WTC11 (cell line): ENCODE measurements at regions not wholly inside any gene's neighbourhood (a gene's known extent, or its start where the extent isn't known, plus 50 kb on each side); places are given as distances from the start of the nearest gene placed in this dataset.

Experiments used
- ATAC-seq: fragments of 200-7000 bp; cut with Tn5 transposase; 2 replicates; pipeline ENCODE4 v1.10.0; 2021; ENCODE audit warnings: mild to moderate bottlenecking, moderate library complexity
- CTCF ChIA-PET: fragments of 300-600 bp; sonication (Branson Sonifier 250); formaldehyde crosslinking; loops from one replicate; lab custom pipeline; 2021; ENCODE audit warnings: antibody characterized with exemption; lab: Charles Lee
- POLR2A ChIA-PET: fragments of 350-600 bp; sonication (Branson Sonifier 250); formaldehyde crosslinking; loops from one replicate; lab custom pipeline; 2021; ENCODE audit warnings: antibody characterized with exemption; lab: Charles Lee
- DNase-seq: peaks from one replicate; pipeline ENCODE4 v3.0.0; 2021; ENCODE audit warnings: low spot score
- H3K27ac Mint-ChIP-seq: 2 replicates; pipeline ENCODE4 v1.8.0; 2021; ENCODE audit warnings: mixed read lengths
- H3K27me3 Mint-ChIP-seq: 2 replicates; pipeline ENCODE4 v1.8.0; 2021; ENCODE audit warnings: low read depth, mild to moderate bottlenecking, moderate library complexity, mixed read lengths
- H3K36me3 Mint-ChIP-seq: 2 replicates; pipeline ENCODE4 v1.8.0; 2021; ENCODE audit warnings: mixed read lengths
- H3K4me1 Mint-ChIP-seq: 2 replicates; pipeline ENCODE4 v1.8.0; 2022; ENCODE audit warnings: mixed read lengths
- H3K4me3 Mint-ChIP-seq: 2 replicates; pipeline ENCODE4 v1.8.0; 2021; ENCODE audit warnings: mild to moderate bottlenecking, moderate library complexity, mixed read lengths
- H3K9me3 Mint-ChIP-seq: 2 replicates; pipeline ENCODE4 v1.8.0; 2021; ENCODE audit warnings: mixed read lengths
- ATF1 ChIP-seq: sonication (generic); formaldehyde crosslinking; IDR thresholded peaks from 2 replicates; pipeline ENCODE4 v1.8.1; 2023; ENCODE audit warnings: mild to moderate bottlenecking, moderate library complexity, missing genetic modification reagents
- ATF6 ChIP-seq: sonication (generic); formaldehyde crosslinking; IDR thresholded peaks from 2 replicates; pipeline ENCODE4 v1.8.1; 2023; ENCODE audit warnings: mild to moderate bottlenecking, missing genetic modification reagents
- EMX1 ChIP-seq: fragments of 250-450 bp; sonication (Bioruptor Pico); IDR thresholded peaks from 2 replicates; pipeline ENCODE4 v1.8.0; 2021; ENCODE audit warnings: mild to moderate bottlenecking
- ESRRA ChIP-seq: sonication (generic); formaldehyde crosslinking; IDR thresholded peaks from 2 replicates; pipeline ENCODE4 v1.8.1; 2022; ENCODE audit warnings: mild to moderate bottlenecking, missing genetic modification reagents, borderline replicate concordance
- GABPB1 ChIP-seq: sonication (generic); formaldehyde crosslinking; IDR thresholded peaks from 2 replicates; pipeline ENCODE4 v1.8.1; 2023; ENCODE audit warnings: mild to moderate bottlenecking, missing genetic modification reagents
- HMGA2 ChIP-seq: fragments of 250-450 bp; sonication (Bioruptor Pico); IDR thresholded peaks from 2 replicates; pipeline ENCODE4 v1.4.0; 2021; ENCODE audit warnings: mild to moderate bottlenecking, moderate library complexity
- IRF2 ChIP-seq: sonication (generic); formaldehyde crosslinking; IDR thresholded peaks from 2 replicates; pipeline ENCODE4 v1.8.0; 2022; ENCODE audit warnings: low read depth, missing genetic modification reagents, borderline replicate concordance
- JAZF1 ChIP-seq: fragments of 250-450 bp; sonication (Bioruptor Pico); IDR thresholded peaks from 2 replicates; pipeline ENCODE4 v1.9.0; 2021; ENCODE audit warnings: moderate library complexity, mild to moderate bottlenecking, inconsistent platforms
- KAT7 ChIP-seq: sonication (generic); formaldehyde crosslinking; IDR thresholded peaks from 2 replicates; pipeline ENCODE4 v1.8.1; 2023; ENCODE audit warnings: missing genetic modification reagents, mild to moderate bottlenecking, borderline replicate concordance
- MXD4 ChIP-seq: fragments of 250-450 bp; sonication (Bioruptor Pico); IDR thresholded peaks from 2 replicates; pipeline ENCODE4 v1.8.0; 2021; ENCODE audit warnings: mild to moderate bottlenecking, moderate library complexity, borderline replicate concordance
- OVOL2 ChIP-seq: fragments of 250-450 bp; sonication (Bioruptor Pico); IDR thresholded peaks from 2 replicates; pipeline ENCODE4 v1.9.0; 2021; ENCODE audit warnings: mild to moderate bottlenecking, borderline replicate concordance
- PRDM15 ChIP-seq: sonication (generic); formaldehyde crosslinking; IDR thresholded peaks from 2 replicates; pipeline ENCODE4 v1.8.0; 2022; ENCODE audit warnings: missing genetic modification reagents
- ZMAT4 ChIP-seq: fragments of 250-450 bp; sonication (Bioruptor Pico); IDR thresholded peaks from 2 replicates; pipeline ENCODE4 v1.9.0; 2021; ENCODE audit warnings: mild to moderate bottlenecking
- ZNF219 ChIP-seq: sonication (generic); formaldehyde crosslinking; IDR thresholded peaks from 2 replicates; pipeline ENCODE4 v1.8.0; 2023; ENCODE audit warnings: missing genetic modification reagents, mild to moderate bottlenecking, borderline replicate concordance
- ZNF317 ChIP-seq: sonication (generic); formaldehyde crosslinking; IDR thresholded peaks from 2 replicates; pipeline ENCODE4 v1.8.1; 2023; ENCODE audit warnings: low read depth, mild to moderate bottlenecking, moderate library complexity, missing genetic modification reagents, borderline replicate concordance
- ZNF423 ChIP-seq: fragments of 250-450 bp; sonication (Bioruptor Pico); IDR thresholded peaks from 2 replicates; pipeline ENCODE4 v2.1.2; 2022; ENCODE audit warnings: mild to moderate bottlenecking, moderate library complexity
- ZNF425 ChIP-seq: fragments of 250-450 bp; sonication (Bioruptor Pico); conservative IDR thresholded peaks from 2 replicates; pipeline ENCODE4 v1.9.0; 2021; ENCODE audit warnings: mild to moderate bottlenecking
- TF ChIP-seq, protein P1 (sequence below): fragments of 250-450 bp; sonication (Bioruptor Pico); IDR thresholded peaks from 2 replicates; pipeline ENCODE4 v1.8.0; 2021; ENCODE audit warnings: mild to moderate bottlenecking

DNA sequence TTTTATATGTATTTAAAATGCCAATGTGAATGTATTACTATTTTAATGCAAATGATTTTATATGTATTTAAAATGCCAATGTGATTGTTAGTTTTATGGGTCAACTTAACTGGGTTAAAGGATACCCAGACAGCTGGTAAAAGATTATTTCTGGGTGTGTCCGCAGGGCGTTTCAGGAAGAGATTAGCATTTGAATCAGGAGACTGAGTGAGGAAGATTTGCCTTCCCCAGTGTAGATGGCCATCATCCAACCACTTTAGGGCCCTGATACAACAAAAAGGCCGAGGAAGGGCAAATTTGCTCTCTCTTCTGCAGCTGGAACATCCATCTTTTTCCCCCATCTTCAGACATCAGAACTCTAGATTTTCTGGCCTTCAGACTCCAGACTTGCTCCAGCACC is 116.2 kb downstream of the BAMBI start:
- Mint-ChIP-seq H3K27me3 (peaks cover 3% of the 10 kb centered on the region; the same call in 1 of the 2 replicates), H3K4me1 (peaks cover 18% of the 10 kb centered on the region), H3K4me3 (no peak overlapping the region), H3K9me3 (peaks cover 8% of the 10 kb centered on the region; the same call in 1 of the 2 replicates), H3K27ac (peak overlapping the region; percentile 38; the same call in 1 of the 2 replicates), H3K36me3 (no peaks in the 10 kb centered on the region)
- POLR2A ChIA-PET, result no interaction called here
- DNase-seq (no peak), ATAC-seq (no peak; the same call in 1 of the 2 replicates)
- CTCF ChIA-PET, result no interaction called here
- TF ChIP-seq, protein P1, sequence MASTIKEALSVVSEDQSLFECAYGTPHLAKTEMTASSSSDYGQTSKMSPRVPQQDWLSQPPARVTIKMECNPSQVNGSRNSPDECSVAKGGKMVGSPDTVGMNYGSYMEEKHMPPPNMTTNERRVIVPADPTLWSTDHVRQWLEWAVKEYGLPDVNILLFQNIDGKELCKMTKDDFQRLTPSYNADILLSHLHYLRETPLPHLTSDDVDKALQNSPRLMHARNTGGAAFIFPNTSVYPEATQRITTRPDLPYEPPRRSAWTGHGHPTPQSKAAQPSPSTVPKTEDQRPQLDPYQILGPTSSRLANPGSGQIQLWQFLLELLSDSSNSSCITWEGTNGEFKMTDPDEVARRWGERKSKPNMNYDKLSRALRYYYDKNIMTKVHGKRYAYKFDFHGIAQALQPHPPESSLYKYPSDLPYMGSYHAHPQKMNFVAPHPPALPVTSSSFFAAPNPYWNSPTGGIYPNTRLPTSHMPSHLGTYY (CRISPR knock-in tag), result no peak
- TF ChIP-seq ZMAT4 (CRISPR knock-in tag) (no peak), PRDM15 (CRISPR knock-in tag) (no peak), ESRRA (CRISPR knock-in tag) (no peak), ZNF425 (CRISPR knock-in tag) (no peak)

DNA sequence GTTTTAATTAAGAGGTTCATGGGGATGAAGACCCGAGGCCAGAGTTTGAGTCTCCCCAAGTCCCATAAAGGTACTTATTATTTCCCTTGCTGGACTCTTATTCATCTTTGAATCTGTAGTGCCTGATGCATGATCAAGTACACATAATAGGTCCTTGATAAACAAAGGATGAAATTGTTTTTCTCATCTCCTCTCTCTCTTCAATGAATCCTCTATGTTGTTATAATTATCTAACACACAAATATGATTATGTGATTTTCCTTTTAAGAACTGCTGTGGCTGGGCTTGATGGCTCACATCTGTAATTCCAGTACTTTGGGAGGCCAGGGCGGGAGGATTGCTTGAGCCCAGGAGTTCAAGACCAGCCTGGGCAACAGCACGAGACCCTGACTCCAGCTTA is 117.7 kb downstream of the BAMBI start:
- no peak for ATAC-seq
- H3K4me1 Mint-ChIP-seq, result peaks cover 28% of the 10 kb centered on the region
- H3K36me3 Mint-ChIP-seq, result no peaks in the 10 kb centered on the region
- H3K4me3 Mint-ChIP-seq, result no peak overlapping the region
- peaks cover 3% of the 10 kb centered on the region; the same call in 1 of the 2 replicates for H3K27me3 Mint-ChIP-seq
- ChIA-PET POLR2A (no interaction called here), CTCF (interaction anchor here (0.6 kb wide), 1 partner anchor 465 kb away, joined by 3 read pairs; no protein-coding TSS in a partner anchor)
- DNase-seq, result no peak
- no peak for TF ChIP-seq GABPB1 (CRISPR knock-in tag)
- no peak for TF ChIP-seq JAZF1 (CRISPR knock-in tag)
- no peak for TF ChIP-seq ATF1 (CRISPR knock-in tag)
- no peak for TF ChIP-seq EMX1 (CRISPR knock-in tag)
- no peak for TF ChIP-seq KAT7 (CRISPR knock-in tag)
- TF ChIP-seq, all 79 proteins: peak for 0
- H3K9me3 Mint-ChIP-seq, result peaks cover 8% of the 10 kb centered on the region; the same call in 1 of the 2 replicates
- no peak overlapping the region for H3K27ac Mint-ChIP-seq

DNA sequence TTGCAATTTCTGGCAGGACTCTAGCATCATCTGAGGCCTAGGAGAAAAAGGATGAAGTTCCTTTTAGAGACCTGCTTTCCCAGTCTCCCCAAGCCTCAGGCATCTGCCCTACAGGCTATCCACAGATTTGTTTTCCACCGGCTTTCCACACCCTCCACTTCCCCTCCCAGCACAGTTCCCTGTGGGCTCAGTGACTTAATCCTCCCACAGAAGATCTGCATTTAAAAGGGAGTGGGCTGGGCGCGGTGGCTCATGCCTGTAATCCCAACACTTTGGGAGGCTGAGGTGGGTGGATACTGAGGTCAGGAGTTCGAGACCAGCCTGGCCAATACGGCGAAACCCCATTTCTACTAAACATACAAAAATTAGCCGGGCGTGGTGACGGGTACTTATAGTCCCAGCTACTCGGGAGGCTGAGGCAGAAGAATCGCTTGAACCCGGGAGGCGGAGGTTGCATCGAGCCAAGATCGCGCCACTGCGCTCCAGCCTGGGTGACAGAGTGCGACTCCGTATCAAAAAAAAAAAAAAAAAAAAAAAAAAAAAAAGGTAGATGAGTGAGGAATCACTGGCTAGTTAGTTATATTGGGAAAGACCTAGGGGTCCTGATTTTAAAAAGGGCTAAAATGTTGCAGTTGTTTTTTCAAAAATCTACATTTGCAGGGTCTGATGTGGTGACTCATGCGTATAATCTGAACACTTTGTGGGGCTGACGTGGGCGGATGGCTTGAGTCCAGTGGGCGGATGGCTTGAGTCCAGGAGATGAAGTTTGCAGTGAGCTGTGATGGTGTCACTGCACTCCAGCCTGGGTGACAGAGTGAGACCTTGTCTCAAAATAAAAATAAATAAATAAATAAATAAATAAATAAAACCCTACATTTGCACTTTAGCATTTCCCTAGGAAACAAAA is 119.5 kb downstream of the BAMBI start:
- no peak overlapping the region for H3K4me3 Mint-ChIP-seq
- DNase-seq (no peak), ATAC-seq (no peak)
- H3K27me3 Mint-ChIP-seq, result no peaks in the 10 kb centered on the region
- no peaks in the 10 kb centered on the region for H3K36me3 Mint-ChIP-seq
- H3K9me3 Mint-ChIP-seq, result peaks cover 5% of the 10 kb centered on the region; the same call in 1 of the 2 replicates
- CTCF ChIA-PET, result interaction anchor here (0.7 kb wide), 1 partner anchor 19 kb away, joined by 4 read pairs; no protein-coding TSS in a partner anchor
- POLR2A ChIA-PET, result no interaction called here
- H3K27ac Mint-ChIP-seq, result no peak overlapping the region
- peaks cover 32% of the 10 kb centered on the region for H3K4me1 Mint-ChIP-seq
- TF ChIP-seq ZNF425 (CRISPR knock-in tag) (no peak), MXD4 (CRISPR knock-in tag) (no peak), IRF2 (CRISPR knock-in tag) (no peak), ZNF423 (CRISPR knock-in tag) (no peak), ZNF317 (CRISPR knock-in tag) (no peak), OVOL2 (CRISPR knock-in tag) (no peak), ATF6 (CRISPR knock-in tag) (no peak), ZNF219 (CRISPR knock-in tag) (no peak), HMGA2 (CRISPR knock-in tag) (no peak)
